ENCODE measurements at regions not wholly inside any gene's neighbourhood (a gene's known extent, or its start where the extent isn't known, plus 50 kb on each side); places are given as distances from the start of the nearest gene placed in this dataset.
"Not testable (repeated sequence)": the region's sequence is repeated elsewhere in the genome, so short reads cannot be mapped to it uniquely, and the experiment has no call there.

- not testable (repeated sequence) for H3K9me2 ChIP-seq (ENCODE audit: low read depth, low read length); H3K36me3 ChIP-seq (ENCODE audit: insufficient read depth, low read length); H3K27me3 ChIP-seq (ENCODE audit: insufficient read depth, low read length); H2AFZ ChIP-seq (ENCODE audit: low read length); H3K27ac ChIP-seq (ENCODE audit: low read depth, low read length, poor library complexity, severe bottlenecking); H3K4me2 ChIP-seq (ENCODE audit: low read length); H3K9me3 ChIP-seq (ENCODE audit: low read length); H4K20me1 ChIP-seq (ENCODE audit: insufficient read depth, low read length); H3K9ac ChIP-seq (ENCODE audit: low read length); H3F3A ChIP-seq (ENCODE audit: insufficient read depth, low read length); H3K4me3 ChIP-seq (ENCODE audit: low read depth, low read length, poor library complexity, severe bottlenecking); H3K4me1 ChIP-seq (ENCODE audit: insufficient read depth, low read length, severe bottlenecking); H3K79me2 ChIP-seq (ENCODE audit: insufficient read depth, low read length)
Observed at GRCh38 chr7:65100499-65100898, 94.0 kb upstream of the ERV3-1 start.

- H3F3A ChIP-seq (ENCODE audit: insufficient read depth, low read length); H2AFZ ChIP-seq (ENCODE audit: low read length); H3K9ac ChIP-seq (ENCODE audit: low read length); H3K27ac ChIP-seq (ENCODE audit: low read depth, low read length, poor library complexity, severe bottlenecking); H3K4me1 ChIP-seq (ENCODE audit: insufficient read depth, low read length, severe bottlenecking); H3K36me3 ChIP-seq (ENCODE audit: insufficient read depth, low read length); H3K79me2 ChIP-seq (ENCODE audit: insufficient read depth, low read length); H4K20me1 ChIP-seq (ENCODE audit: insufficient read depth, low read length); H3K27me3 ChIP-seq (ENCODE audit: insufficient read depth, low read length); H3K9me3 ChIP-seq (ENCODE audit: low read length); H3K9me2 ChIP-seq (ENCODE audit: low read depth, low read length): not testable (repeated sequence)
- H3K4me2 ChIP-seq (ENCODE audit: low read length), result peak overlapping the region; percentile 52
- H3K4me3 ChIP-seq (ENCODE audit: low read depth, low read length, poor library complexity, severe bottlenecking), result peak overlapping the region; percentile 68
Observed at GRCh38 chr7:65081669-65082055, 75.2 kb upstream of the ERV3-1 start.

- H3K27me3 ChIP-seq (ENCODE audit: insufficient read depth, low read length); H3K36me3 ChIP-seq (ENCODE audit: insufficient read depth, low read length); H3K9me3 ChIP-seq (ENCODE audit: low read length); H3F3A ChIP-seq (ENCODE audit: insufficient read depth, low read length); H2AFZ ChIP-seq (ENCODE audit: low read length); H3K27ac ChIP-seq (ENCODE audit: low read depth, low read length, poor library complexity, severe bottlenecking); H3K79me2 ChIP-seq (ENCODE audit: insufficient read depth, low read length); H4K20me1 ChIP-seq (ENCODE audit: insufficient read depth, low read length); H3K4me1 ChIP-seq (ENCODE audit: insufficient read depth, low read length, severe bottlenecking); H3K9me2 ChIP-seq (ENCODE audit: low read depth, low read length): not testable (repeated sequence)
- Histone ChIP-seq H3K4me3 (ENCODE audit: low read depth, low read length, poor library complexity, severe bottlenecking) (peak overlapping the region; percentile 68), H3K4me2 (ENCODE audit: low read length) (peak overlapping the region; percentile 52), H3K9ac (ENCODE audit: low read length) (peak overlapping the region; percentile 62)
Observed at GRCh38 chr7:65080799-65081668, 74.5 kb upstream of the ERV3-1 start.

- not testable (repeated sequence) for H3K27me3 ChIP-seq (ENCODE audit: insufficient read depth, low read length); H3K79me2 ChIP-seq (ENCODE audit: insufficient read depth, low read length); H4K20me1 ChIP-seq (ENCODE audit: insufficient read depth, low read length); H3K4me2 ChIP-seq (ENCODE audit: low read length); H2AFZ ChIP-seq (ENCODE audit: low read length); H3K9me2 ChIP-seq (ENCODE audit: low read depth, low read length); H3K9me3 ChIP-seq (ENCODE audit: low read length); H3F3A ChIP-seq (ENCODE audit: insufficient read depth, low read length); H3K27ac ChIP-seq (ENCODE audit: low read depth, low read length, poor library complexity, severe bottlenecking); H3K4me3 ChIP-seq (ENCODE audit: low read depth, low read length, poor library complexity, severe bottlenecking); H3K4me1 ChIP-seq (ENCODE audit: insufficient read depth, low read length, severe bottlenecking); H3K9ac ChIP-seq (ENCODE audit: low read length)
- peaks cover 17% of the 10 kb centered on the region for H3K36me3 ChIP-seq (ENCODE audit: insufficient read depth, low read length)
Observed at GRCh38 chr7:65074959-65075358, 68.5 kb upstream of the ERV3-1 start.

GRCh38 chr7:65073160-65073559 is 66.7 kb upstream of the ERV3-1 start:
- not testable (repeated sequence) for H4K20me1 ChIP-seq (ENCODE audit: insufficient read depth, low read length); H3K4me3 ChIP-seq (ENCODE audit: low read depth, low read length, poor library complexity, severe bottlenecking); H3K9me3 ChIP-seq (ENCODE audit: low read length); H2AFZ ChIP-seq (ENCODE audit: low read length); H3K9ac ChIP-seq (ENCODE audit: low read length); H3K79me2 ChIP-seq (ENCODE audit: insufficient read depth, low read length); H3K9me2 ChIP-seq (ENCODE audit: low read depth, low read length); H3F3A ChIP-seq (ENCODE audit: insufficient read depth, low read length); H3K4me1 ChIP-seq (ENCODE audit: insufficient read depth, low read length, severe bottlenecking); H3K4me2 ChIP-seq (ENCODE audit: low read length); H3K27me3 ChIP-seq (ENCODE audit: insufficient read depth, low read length); H3K27ac ChIP-seq (ENCODE audit: low read depth, low read length, poor library complexity, severe bottlenecking)
- peaks cover 26% of the 10 kb centered on the region for H3K36me3 ChIP-seq (ENCODE audit: insufficient read depth, low read length)

GRCh38 chr7:65071854-65072431 is 65.5 kb upstream of the ERV3-1 start:
- not testable (repeated sequence) for H3K9ac ChIP-seq (ENCODE audit: low read length); H3K27me3 ChIP-seq (ENCODE audit: insufficient read depth, low read length); H3K79me2 ChIP-seq (ENCODE audit: insufficient read depth, low read length); H3K9me3 ChIP-seq (ENCODE audit: low read length); H3K4me3 ChIP-seq (ENCODE audit: low read depth, low read length, poor library complexity, severe bottlenecking); H3F3A ChIP-seq (ENCODE audit: insufficient read depth, low read length); H3K4me1 ChIP-seq (ENCODE audit: insufficient read depth, low read length, severe bottlenecking); H3K9me2 ChIP-seq (ENCODE audit: low read depth, low read length); H2AFZ ChIP-seq (ENCODE audit: low read length); H3K27ac ChIP-seq (ENCODE audit: low read depth, low read length, poor library complexity, severe bottlenecking); H4K20me1 ChIP-seq (ENCODE audit: insufficient read depth, low read length); H3K4me2 ChIP-seq (ENCODE audit: low read length)
- peaks cover 27% of the 10 kb centered on the region for H3K36me3 ChIP-seq (ENCODE audit: insufficient read depth, low read length)

GRCh38 chr7:65069476-65069875 is 63.0 kb upstream of the ERV3-1 start:
- not testable (repeated sequence) for H3K4me3 ChIP-seq (ENCODE audit: low read depth, low read length, poor library complexity, severe bottlenecking); H3K4me2 ChIP-seq (ENCODE audit: low read length); H3K27ac ChIP-seq (ENCODE audit: low read depth, low read length, poor library complexity, severe bottlenecking); H3K4me1 ChIP-seq (ENCODE audit: insufficient read depth, low read length, severe bottlenecking); H3K9me2 ChIP-seq (ENCODE audit: low read depth, low read length); H4K20me1 ChIP-seq (ENCODE audit: insufficient read depth, low read length); H3K27me3 ChIP-seq (ENCODE audit: insufficient read depth, low read length); H3F3A ChIP-seq (ENCODE audit: insufficient read depth, low read length); H3K9ac ChIP-seq (ENCODE audit: low read length); H3K79me2 ChIP-seq (ENCODE audit: insufficient read depth, low read length); H2AFZ ChIP-seq (ENCODE audit: low read length); H3K9me3 ChIP-seq (ENCODE audit: low read length)
- peaks cover 45% of the 10 kb centered on the region for H3K36me3 ChIP-seq (ENCODE audit: insufficient read depth, low read length)
